Endodermal cell (in vitro differentiated cells): ENCODE measurements at regions not wholly inside any gene's neighbourhood (a gene's known extent, or its start where the extent isn't known, plus 50 kb on each side); places are given as distances from the start of the nearest gene placed in this dataset.

Source experiments
- DNase-seq: peaks from one replicate; pipeline ENCODE4 v3.0.0-alpha.2; 2017
- H3K27ac ChIP-seq: 2 replicates; pipeline ENCODE4 v1.5.1; 2013; ENCODE audit warnings: mild to moderate bottlenecking, low read depth, low read length, moderate library complexity
- H3K27me3 ChIP-seq: 2 replicates; pipeline ENCODE4 v1.6.1; 2013; ENCODE audit warnings: mild to moderate bottlenecking, low read length, moderate library complexity; ENCODE audit not compliant: insufficient read depth, control insufficient read depth, poor library complexity, severe bottlenecking
- H3K36me3 ChIP-seq: 2 replicates; pipeline ENCODE4 v1.7.0; 2013; ENCODE audit warnings: mild to moderate bottlenecking, low read length, moderate library complexity; ENCODE audit not compliant: control insufficient read depth, insufficient read depth
- H3K4me1 ChIP-seq: one replicate; pipeline ENCODE4 v1.7.0; 2013; ENCODE audit warnings: low read length; ENCODE audit not compliant: control insufficient read depth, insufficient read depth
- H3K4me3 ChIP-seq: 2 replicates; pipeline ENCODE4 v1.5.1; 2013; ENCODE audit warnings: mild to moderate bottlenecking, low read length, moderate library complexity
- H3K9ac ChIP-seq: 2 replicates; pipeline ENCODE4 v1.6.1; 2013; ENCODE audit warnings: mild to moderate bottlenecking, low read length, moderate library complexity; ENCODE audit not compliant: poor library complexity, severe bottlenecking; ENCODE audit errors: extremely low read depth
- H3K9me3 ChIP-seq: 2 replicates; pipeline ENCODE4 v1.6.1; 2013; ENCODE audit warnings: mild to moderate bottlenecking, low read length, moderate library complexity; ENCODE audit not compliant: control insufficient read depth
- H3K27ac Mint-ChIP-seq: 2 replicates; pipeline ENCODE4 v1.8.0; 2020; ENCODE audit warnings: mixed read lengths
- H3K27me3 Mint-ChIP-seq: 2 replicates; pipeline ENCODE4 v1.8.0; 2021; ENCODE audit warnings: mild to moderate bottlenecking, mixed read lengths; ENCODE audit not compliant: insufficient read depth
- H3K36me3 Mint-ChIP-seq: 2 replicates; pipeline ENCODE4 v1.8.0; 2020; ENCODE audit warnings: low read depth, mixed read lengths
- H3K4me1 Mint-ChIP-seq: 2 replicates; pipeline ENCODE4 v1.8.0; 2020; ENCODE audit warnings: mixed read lengths
- H3K4me3 Mint-ChIP-seq: 2 replicates; pipeline ENCODE4 v1.8.0; 2020; ENCODE audit warnings: mild to moderate bottlenecking, moderate library complexity, mixed read lengths
- H3K9me3 Mint-ChIP-seq: 2 replicates; pipeline ENCODE4 v1.8.0; 2020; ENCODE audit warnings: mild to moderate bottlenecking, mixed read lengths
- CTCF ChIP-seq: fragments of 200-600 bp; sonication (generic); conservative IDR thresholded peaks from 2 replicates; pipeline ENCODE4 v1.5.0; 2021; ENCODE audit warnings: antibody characterized with exemption, mild to moderate bottlenecking
- WGBS, 2 experiments: methylation state at CpG; one replicate each; pipeline versions ENCODE4 v1.1.5 to v1.1.7; 2013; ENCODE audit warnings: missing lambda C conversion rate in 2 of 2, mixed read lengths in 1 of 2; ENCODE audit not compliant: insufficient coverage in 1 of 2, insufficient read length in 1 of 2; 5-methylcytosine and 5-hydroxymethylcytosine counted together

GRCh38 chr2:22326250-22326649 lies 1058.7 kb upstream of the KLHL29 start:
- Histone ChIP-seq H3K27ac (no peak overlapping the region), H3K9ac (no peak overlapping the region), H3K4me1 (peaks cover 5% of the 10 kb centered on the region), H3K9me3 (peaks cover 17% of the 10 kb centered on the region), H3K4me3 (no peak overlapping the region), H3K27me3 (no peaks in the 10 kb centered on the region), H3K36me3 (no peaks in the 10 kb centered on the region)
- Mint-ChIP-seq H3K4me1 (peaks cover 22% of the 10 kb centered on the region), H3K27me3 (no peaks in the 10 kb centered on the region), H3K36me3 (no peaks in the 10 kb centered on the region), H3K9me3 (peaks cover 11% of the 10 kb centered on the region), H3K4me3 (no peak overlapping the region), H3K27ac (no peak overlapping the region)
- DNase-seq, result no peak
- no peak for TF ChIP-seq CTCF
- 71 to 92% methylated on average over 2 to 4 of the region's 4 CpGs for WGBS, 2 experiments

- H3K36me3 ChIP-seq, result no peaks in the 10 kb centered on the region
- H3K4me1 Mint-ChIP-seq, result peaks cover 22% of the 10 kb centered on the region
- H3K4me3 ChIP-seq, result no peak overlapping the region
- no peaks in the 10 kb centered on the region for H3K27me3 Mint-ChIP-seq
- H3K27ac Mint-ChIP-seq, result no peak overlapping the region
- no peak overlapping the region for H3K27ac ChIP-seq
- peaks cover 9% of the 10 kb centered on the region for H3K9me3 Mint-ChIP-seq
- DNase-seq, result no peak
- peaks cover 5% of the 10 kb centered on the region for H3K4me1 ChIP-seq
- H3K27me3 ChIP-seq, result no peaks in the 10 kb centered on the region
- no peak overlapping the region for H3K9ac ChIP-seq
- 89 to 94% methylated on average over 5 to 10 of the region's 10 CpGs for WGBS, 2 experiments
- TF ChIP-seq CTCF, result no peak
- H3K9me3 ChIP-seq, result peaks cover 13% of the 10 kb centered on the region
- H3K36me3 Mint-ChIP-seq, result no peaks in the 10 kb centered on the region
- no peak overlapping the region for H3K4me3 Mint-ChIP-seq
Measured at GRCh38 chr2:22329211-22330154, 1055.5 kb upstream of the KLHL29 start.

- TF ChIP-seq CTCF, result no peak
- Mint-ChIP-seq H3K27ac (no peak overlapping the region), H3K4me3 (no peak overlapping the region), H3K9me3 (peaks cover 1% of the 10 kb centered on the region), H3K4me1 (no peaks in the 10 kb centered on the region), H3K27me3 (peaks cover 2% of the 10 kb centered on the region), H3K36me3 (no peaks in the 10 kb centered on the region)
- WGBS, 2 experiments, result 100% methylated on average over 1 of the region's 2 CpGs; no CpG with 5 or more reads in 1 of the 2 experiments
- H3K27ac ChIP-seq, result no peak overlapping the region
- no peaks in the 10 kb centered on the region for H3K27me3 ChIP-seq
- no peaks in the 10 kb centered on the region for H3K36me3 ChIP-seq
- DNase-seq, result no peak
- H3K4me3 ChIP-seq, result no peak overlapping the region
- H3K9me3 ChIP-seq, result peaks cover 8% of the 10 kb centered on the region
- H3K9ac ChIP-seq, result no peak overlapping the region
- no peaks in the 10 kb centered on the region for H3K4me1 ChIP-seq
Measured at GRCh38 chr2:22336414-22336813, 1048.6 kb upstream of the KLHL29 start.
